WTC11 (cell line): ENCODE measurements at regions not wholly inside any gene's neighbourhood (a gene's known extent, or its start where the extent isn't known, plus 50 kb on each side); places are given as distances from the start of the nearest gene placed in this dataset.

Experiments
- ATAC-seq: fragments of 200-7000 bp; cut with Tn5 transposase; 2 replicates; pipeline ENCODE4 v1.10.0; 2021; ENCODE audit warnings: mild to moderate bottlenecking, moderate library complexity
- CTCF ChIA-PET: fragments of 300-600 bp; sonication (Branson Sonifier 250); formaldehyde crosslinking; loops from one replicate; lab custom pipeline; 2021; ENCODE audit warnings: antibody characterized with exemption; lab: Charles Lee
- POLR2A ChIA-PET: fragments of 350-600 bp; sonication (Branson Sonifier 250); formaldehyde crosslinking; loops from one replicate; lab custom pipeline; 2021; ENCODE audit warnings: antibody characterized with exemption; lab: Charles Lee
- DNase-seq: peaks from one replicate; pipeline ENCODE4 v3.0.0; 2021; ENCODE audit warnings: low spot score
- H3K27ac Mint-ChIP-seq: 2 replicates; pipeline ENCODE4 v1.8.0; 2021; ENCODE audit warnings: mixed read lengths
- H3K27me3 Mint-ChIP-seq: 2 replicates; pipeline ENCODE4 v1.8.0; 2021; ENCODE audit warnings: low read depth, mild to moderate bottlenecking, moderate library complexity, mixed read lengths
- H3K36me3 Mint-ChIP-seq: 2 replicates; pipeline ENCODE4 v1.8.0; 2021; ENCODE audit warnings: mixed read lengths
- H3K4me1 Mint-ChIP-seq: 2 replicates; pipeline ENCODE4 v1.8.0; 2022; ENCODE audit warnings: mixed read lengths
- H3K4me3 Mint-ChIP-seq: 2 replicates; pipeline ENCODE4 v1.8.0; 2021; ENCODE audit warnings: mild to moderate bottlenecking, moderate library complexity, mixed read lengths
- H3K9me3 Mint-ChIP-seq: 2 replicates; pipeline ENCODE4 v1.8.0; 2021; ENCODE audit warnings: mixed read lengths
- ATF6 ChIP-seq: sonication (generic); formaldehyde crosslinking; IDR thresholded peaks from 2 replicates; pipeline ENCODE4 v1.8.1; 2023; ENCODE audit warnings: mild to moderate bottlenecking, missing genetic modification reagents
- E2F5 ChIP-seq: sonication (generic); formaldehyde crosslinking; IDR thresholded peaks from 2 replicates; pipeline ENCODE4 v1.8.1; 2022; ENCODE audit warnings: mild to moderate bottlenecking, moderate library complexity, missing genetic modification reagents
- ERG ChIP-seq: fragments of 250-450 bp; sonication (Bioruptor Pico); IDR thresholded peaks from 2 replicates; pipeline ENCODE4 v1.8.0; 2021; ENCODE audit warnings: mild to moderate bottlenecking
- FOXP4 ChIP-seq: sonication (generic); formaldehyde crosslinking; IDR thresholded peaks from 2 replicates; pipeline ENCODE4 v1.8.0; 2022; ENCODE audit warnings: mild to moderate bottlenecking, missing genetic modification reagents
- HMGA2 ChIP-seq: fragments of 250-450 bp; sonication (Bioruptor Pico); IDR thresholded peaks from 2 replicates; pipeline ENCODE4 v1.4.0; 2021; ENCODE audit warnings: mild to moderate bottlenecking, moderate library complexity
- HMGXB4 ChIP-seq: sonication (generic); formaldehyde crosslinking; IDR thresholded peaks from 2 replicates; pipeline ENCODE4 v1.8.1; 2023; ENCODE audit warnings: mild to moderate bottlenecking, moderate library complexity, missing genetic modification reagents
- OVOL2 ChIP-seq: fragments of 250-450 bp; sonication (Bioruptor Pico); IDR thresholded peaks from 2 replicates; pipeline ENCODE4 v1.9.0; 2021; ENCODE audit warnings: mild to moderate bottlenecking, borderline replicate concordance
- RELA ChIP-seq: sonication (generic); formaldehyde crosslinking; IDR thresholded peaks from 2 replicates; pipeline ENCODE4 v1.8.1; 2022; ENCODE audit warnings: missing genetic modification reagents, mild to moderate bottlenecking, borderline replicate concordance
- SP1 ChIP-seq: sonication (generic); formaldehyde crosslinking; conservative IDR thresholded peaks from 2 replicates; pipeline ENCODE4 v1.8.1; 2022; ENCODE audit warnings: missing genetic modification reagents
- TEAD1 ChIP-seq: sonication (generic); formaldehyde crosslinking; IDR thresholded peaks from 2 replicates; pipeline ENCODE4 v1.8.0; 2022; ENCODE audit warnings: mild to moderate bottlenecking, missing genetic modification reagents
- ZBTB21 ChIP-seq: sonication (generic); formaldehyde crosslinking; IDR thresholded peaks from 2 replicates; pipeline ENCODE4 v1.8.1; 2023; ENCODE audit warnings: mild to moderate bottlenecking, missing genetic modification reagents, borderline replicate concordance
- ZMAT4 ChIP-seq: fragments of 250-450 bp; sonication (Bioruptor Pico); IDR thresholded peaks from 2 replicates; pipeline ENCODE4 v1.9.0; 2021; ENCODE audit warnings: mild to moderate bottlenecking
- ZNF232 ChIP-seq: sonication (generic); formaldehyde crosslinking; IDR thresholded peaks from 2 replicates; pipeline ENCODE4 v1.8.0; 2022; ENCODE audit warnings: mild to moderate bottlenecking, missing genetic modification reagents

GRCh38 chr16:73387979-73388378 is 340.1 kb upstream of the ZFHX3 start:
- H3K36me3 Mint-ChIP-seq: no peaks in the 10 kb centered on the region
- H3K4me3 Mint-ChIP-seq: no peak overlapping the region
- H3K4me1 Mint-ChIP-seq: peaks cover 5% of the 10 kb centered on the region
- H3K9me3 Mint-ChIP-seq: no peaks in the 10 kb centered on the region
- H3K27me3 Mint-ChIP-seq: no peaks in the 10 kb centered on the region; the same call in 1 of the 2 replicates
- ATAC-seq (no peak), DNase-seq (no peak)
- TF ChIP-seq OVOL2 (CRISPR knock-in tag): no peak
- TF ChIP-seq FOXP4 (CRISPR knock-in tag): no peak
- CTCF ChIA-PET: no interaction called here
- POLR2A ChIA-PET: no interaction called here
- no peak overlapping the region for H3K27ac Mint-ChIP-seq

- CTCF ChIA-PET: no interaction called here
Observed at GRCh38 chr16:73385696-73386095, 337.8 kb upstream of the ZFHX3 start.

More at GRCh38 chr16:73385696-73386095, 337.8 kb upstream of the ZFHX3 start:
- peaks cover 10% of the 10 kb centered on the region for H3K4me1 Mint-ChIP-seq
- no peak for ATAC-seq
- no peaks in the 10 kb centered on the region; the same call in 1 of the 2 replicates for H3K27me3 Mint-ChIP-seq
- DNase-seq: no peak
- POLR2A ChIA-PET: no interaction called here
- TF ChIP-seq SP1 (no peak), ATF6 (CRISPR knock-in tag) (no peak), ZMAT4 (CRISPR knock-in tag) (no peak), E2F5 (CRISPR knock-in tag) (no peak), HMGA2 (no peak), ZNF232 (CRISPR knock-in tag) (no peak), RELA (CRISPR knock-in tag) (no peak), TEAD1 (no peak), HMGXB4 (CRISPR knock-in tag) (no peak), ZBTB21 (CRISPR knock-in tag) (no peak), ERG (CRISPR knock-in tag) (no peak)
- TF ChIP-seq, all 79 proteins: peak for 0
- H3K36me3 Mint-ChIP-seq: no peaks in the 10 kb centered on the region
- no peak overlapping the region for H3K4me3 Mint-ChIP-seq
- no peak overlapping the region for H3K27ac Mint-ChIP-seq
- H3K9me3 Mint-ChIP-seq: no peaks in the 10 kb centered on the region
